OCI-LY3 (cell line): ENCODE measurements at regions not wholly inside any gene's neighbourhood (a gene's known extent, or its start where the extent isn't known, plus 50 kb on each side); places are given as distances from the start of the nearest gene placed in this dataset.

Source experiments
- EZH2phosphoT487 ChIP-seq: fragments of 200-600 bp; shearing (Covaris generic); IDR thresholded peaks from 2 replicates; pipeline ENCODE4 v1.6.1; 2018; ENCODE audit warnings: antibody characterized with exemption, mixed run types, low read depth
- TF ChIP-seq, protein P1 (sequence below): fragments of 200-600, 300-600 bp; sonication (generic); IDR thresholded peaks from 2 replicates; pipeline ENCODE4 v1.5.1; 2014; ENCODE audit warnings: antibody characterized with exemption, low read length, low read depth

DNA sequence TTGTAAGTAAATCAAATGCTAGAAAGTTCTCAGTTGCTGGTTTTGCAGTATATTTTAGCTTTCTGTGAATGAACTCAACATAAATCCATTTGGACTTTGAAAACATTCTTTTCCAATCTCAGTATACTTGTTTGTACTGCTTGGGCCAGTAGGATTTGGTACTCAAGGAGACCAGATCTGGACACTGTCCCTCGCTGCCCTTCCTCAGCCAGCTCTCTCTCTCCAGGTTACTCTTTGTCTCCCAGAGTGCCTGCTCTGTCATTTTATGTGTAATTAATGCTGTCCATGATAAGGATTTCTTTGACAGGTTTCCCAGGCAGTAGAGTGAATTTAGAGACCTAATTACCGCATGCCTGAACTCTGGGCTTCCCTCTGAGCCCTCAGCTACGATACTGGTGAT is 344.6 kb upstream of the SGCD start:
- TF ChIP-seq, protein P1, sequence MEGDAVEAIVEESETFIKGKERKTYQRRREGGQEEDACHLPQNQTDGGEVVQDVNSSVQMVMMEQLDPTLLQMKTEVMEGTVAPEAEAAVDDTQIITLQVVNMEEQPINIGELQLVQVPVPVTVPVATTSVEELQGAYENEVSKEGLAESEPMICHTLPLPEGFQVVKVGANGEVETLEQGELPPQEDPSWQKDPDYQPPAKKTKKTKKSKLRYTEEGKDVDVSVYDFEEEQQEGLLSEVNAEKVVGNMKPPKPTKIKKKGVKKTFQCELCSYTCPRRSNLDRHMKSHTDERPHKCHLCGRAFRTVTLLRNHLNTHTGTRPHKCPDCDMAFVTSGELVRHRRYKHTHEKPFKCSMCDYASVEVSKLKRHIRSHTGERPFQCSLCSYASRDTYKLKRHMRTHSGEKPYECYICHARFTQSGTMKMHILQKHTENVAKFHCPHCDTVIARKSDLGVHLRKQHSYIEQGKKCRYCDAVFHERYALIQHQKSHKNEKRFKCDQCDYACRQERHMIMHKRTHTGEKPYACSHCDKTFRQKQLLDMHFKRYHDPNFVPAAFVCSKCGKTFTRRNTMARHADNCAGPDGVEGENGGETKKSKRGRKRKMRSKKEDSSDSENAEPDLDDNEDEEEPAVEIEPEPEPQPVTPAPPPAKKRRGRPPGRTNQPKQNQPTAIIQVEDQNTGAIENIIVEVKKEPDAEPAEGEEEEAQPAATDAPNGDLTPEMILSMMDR = no peak
- TF ChIP-seq EZH2phosphoT487 = no peak
